T-helper 1 cell treated with Interleukin-12 subunit alpha and Interleukin-12 subunit beta and Interleukin-4 antibody, amounts not matched to agents 30 μg/mL and 1 μg/mL, for 36 hours (primary cell): ENCODE measurements at regions not wholly inside any gene's neighbourhood (a gene's known extent, or its start where the extent isn't known, plus 50 kb on each side); places are given as distances from the start of the nearest gene placed in this dataset.

Source experiments
- H3K27ac Mint-ChIP-seq: one replicate; pipeline ENCODE4 v1.8.0; 2021; ENCODE audit warnings: mild to moderate bottlenecking, mixed read lengths
- H3K27me3 Mint-ChIP-seq: one replicate; pipeline ENCODE4 v1.8.0; 2021; ENCODE audit warnings: low read depth, mixed read lengths
- H3K36me3 Mint-ChIP-seq: one replicate; pipeline ENCODE4 v1.8.0; 2021; ENCODE audit warnings: low read depth, mixed read lengths
- H3K4me1 Mint-ChIP-seq: one replicate; pipeline ENCODE4 v1.8.0; 2021; ENCODE audit warnings: low read depth, mixed read lengths
- H3K4me3 Mint-ChIP-seq: one replicate; pipeline ENCODE4 v1.8.0; 2021; ENCODE audit warnings: mild to moderate bottlenecking, moderate library complexity, mixed read lengths
- H3K9me3 Mint-ChIP-seq: one replicate; pipeline ENCODE4 v1.8.0; 2021; ENCODE audit warnings: mixed read lengths

- H3K9me3 Mint-ChIP-seq = no peaks in the 10 kb centered on the region
- H3K36me3 Mint-ChIP-seq = no peaks in the 10 kb centered on the region
- H3K27ac Mint-ChIP-seq = no peak overlapping the region
- no peaks in the 10 kb centered on the region for H3K4me1 Mint-ChIP-seq
- no peak overlapping the region for H3K4me3 Mint-ChIP-seq
- peaks cover 11% of the 10 kb centered on the region for H3K27me3 Mint-ChIP-seq
Observed at GRCh38 chr11:33646629-33647028, 54.0 kb downstream of the C11orf91 start.

GRCh38 chr11:33646168-33646567, 54.5 kb downstream of the C11orf91 start:
- H3K36me3 Mint-ChIP-seq = no peaks in the 10 kb centered on the region
- no peak overlapping the region for H3K27ac Mint-ChIP-seq
- H3K27me3 Mint-ChIP-seq = peaks cover 11% of the 10 kb centered on the region
- H3K4me3 Mint-ChIP-seq = no peak overlapping the region
- H3K4me1 Mint-ChIP-seq = no peaks in the 10 kb centered on the region
- no peaks in the 10 kb centered on the region for H3K9me3 Mint-ChIP-seq

- no peaks in the 10 kb centered on the region for H3K36me3 Mint-ChIP-seq
- no peak overlapping the region for H3K4me3 Mint-ChIP-seq
- H3K4me1 Mint-ChIP-seq = no peaks in the 10 kb centered on the region
- H3K27ac Mint-ChIP-seq = no peak overlapping the region
- H3K27me3 Mint-ChIP-seq = peaks cover 8% of the 10 kb centered on the region
- H3K9me3 Mint-ChIP-seq = no peaks in the 10 kb centered on the region
Observed at GRCh38 chr11:33645686-33646085, 54.9 kb downstream of the C11orf91 start.

GRCh38 chr11:33643167-33643824, 57.3 kb downstream of the C11orf91 start:
- Mint-ChIP-seq H3K27ac (no peak overlapping the region), H3K27me3 (peaks cover 9% of the 10 kb centered on the region)

GRCh38 chr11:33642461-33643166, 58.0 kb downstream of the C11orf91 start:
- Mint-ChIP-seq H3K9me3 (no peaks in the 10 kb centered on the region), H3K36me3 (no peaks in the 10 kb centered on the region), H3K27ac (no peak overlapping the region), H3K4me1 (no peaks in the 10 kb centered on the region), H3K27me3 (peaks cover 9% of the 10 kb centered on the region), H3K4me3 (no peak overlapping the region)

More at GRCh38 chr11:33643167-33643824, 57.3 kb downstream of the C11orf91 start:
- Mint-ChIP-seq H3K9me3 (no peaks in the 10 kb centered on the region), H3K36me3 (no peaks in the 10 kb centered on the region), H3K4me3 (no peak overlapping the region), H3K4me1 (no peaks in the 10 kb centered on the region)

- Mint-ChIP-seq H3K4me3 (no peak overlapping the region), H3K4me1 (no peaks in the 10 kb centered on the region), H3K9me3 (no peaks in the 10 kb centered on the region), H3K27me3 (peaks cover 9% of the 10 kb centered on the region), H3K27ac (no peak overlapping the region), H3K36me3 (no peaks in the 10 kb centered on the region)
Observed at GRCh38 chr11:33640730-33641371, 59.8 kb downstream of the C11orf91 start.

GRCh38 chr11:33638608-33639007, 62.0 kb downstream of the C11orf91 start:
- no peak overlapping the region for H3K4me3 Mint-ChIP-seq
- no peaks in the 10 kb centered on the region for H3K4me1 Mint-ChIP-seq

GRCh38 chr11:33636104-33636503, 64.5 kb downstream of the C11orf91 start:
- peaks cover 6% of the 10 kb centered on the region for H3K27me3 Mint-ChIP-seq
- no peaks in the 10 kb centered on the region for H3K4me1 Mint-ChIP-seq
- H3K9me3 Mint-ChIP-seq = no peaks in the 10 kb centered on the region
- H3K27ac Mint-ChIP-seq = no peak overlapping the region
- H3K4me3 Mint-ChIP-seq = no peak overlapping the region
- H3K36me3 Mint-ChIP-seq = no peaks in the 10 kb centered on the region

More at GRCh38 chr11:33638608-33639007, 62.0 kb downstream of the C11orf91 start:
- H3K27me3 Mint-ChIP-seq = peaks cover 6% of the 10 kb centered on the region
- no peaks in the 10 kb centered on the region for H3K9me3 Mint-ChIP-seq
- H3K27ac Mint-ChIP-seq = no peak overlapping the region
- no peaks in the 10 kb centered on the region for H3K36me3 Mint-ChIP-seq

GRCh38 chr11:33635161-33635560, 65.5 kb downstream of the C11orf91 start:
- H3K27ac Mint-ChIP-seq = no peak overlapping the region

GRCh38 chr11:33634291-33634834, 66.3 kb downstream of the C11orf91 start:
- H3K27me3 Mint-ChIP-seq = peaks cover 6% of the 10 kb centered on the region

More at GRCh38 chr11:33635161-33635560, 65.5 kb downstream of the C11orf91 start:
- no peak overlapping the region for H3K4me3 Mint-ChIP-seq
- H3K27me3 Mint-ChIP-seq = peaks cover 6% of the 10 kb centered on the region
- H3K36me3 Mint-ChIP-seq = no peaks in the 10 kb centered on the region
- H3K4me1 Mint-ChIP-seq = no peaks in the 10 kb centered on the region
- H3K9me3 Mint-ChIP-seq = no peaks in the 10 kb centered on the region

GRCh38 chr11:33633251-33634003, 67.2 kb downstream of the C11orf91 start:
- Mint-ChIP-seq H3K4me3 (no peak overlapping the region), H3K9me3 (no peaks in the 10 kb centered on the region), H3K27ac (no peak overlapping the region), H3K4me1 (no peaks in the 10 kb centered on the region), H3K27me3 (no peaks in the 10 kb centered on the region), H3K36me3 (no peaks in the 10 kb centered on the region)

More at GRCh38 chr11:33634291-33634834, 66.3 kb downstream of the C11orf91 start:
- H3K4me1 Mint-ChIP-seq = no peaks in the 10 kb centered on the region
- no peaks in the 10 kb centered on the region for H3K36me3 Mint-ChIP-seq
- no peaks in the 10 kb centered on the region for H3K9me3 Mint-ChIP-seq
- no peak overlapping the region for H3K4me3 Mint-ChIP-seq
- H3K27ac Mint-ChIP-seq = no peak overlapping the region

- H3K36me3 Mint-ChIP-seq = no peaks in the 10 kb centered on the region
- no peaks in the 10 kb centered on the region for H3K27me3 Mint-ChIP-seq
- no peak overlapping the region for H3K4me3 Mint-ChIP-seq
- no peak overlapping the region for H3K27ac Mint-ChIP-seq
- no peaks in the 10 kb centered on the region for H3K4me1 Mint-ChIP-seq
- no peaks in the 10 kb centered on the region for H3K9me3 Mint-ChIP-seq
Observed at GRCh38 chr11:33631749-33632091, 68.9 kb downstream of the C11orf91 start.

GRCh38 chr11:33630936-33631748, 69.5 kb downstream of the C11orf91 start:
- no peaks in the 10 kb centered on the region for H3K27me3 Mint-ChIP-seq
- H3K4me1 Mint-ChIP-seq = no peaks in the 10 kb centered on the region
- H3K27ac Mint-ChIP-seq = no peak overlapping the region
- H3K36me3 Mint-ChIP-seq = no peaks in the 10 kb centered on the region
- H3K4me3 Mint-ChIP-seq = no peak overlapping the region
- no peaks in the 10 kb centered on the region for H3K9me3 Mint-ChIP-seq
